IMR-90 (cell line): ENCODE measurements at regions not wholly inside any gene's neighbourhood (a gene's known extent, or its start where the extent isn't known, plus 50 kb on each side); places are given as distances from the start of the nearest gene placed in this dataset.

Experiments
- ATAC-seq: fragments of 200-7000 bp; cut with Tn5 transposase; 2 replicates; pipeline ENCODE4 v1.9.1; 2020; ENCODE audit warnings: low read depth, mild to moderate bottlenecking, moderate library complexity
- BruUV-seq: library from RNA; stranded (reverse); fragments of 400-500 nt; replicated peaks from 2 replicates; lab custom pipeline; 2021; lab: Mats Ljungman, UMichigan
- CTCF ChIA-PET: fragments of 300-600 bp; formaldehyde crosslinking; extraction: SDS; loops from one replicate; lab custom pipeline; 2021; ENCODE audit warnings: antibody characterized with exemption; lab: Yijun Ruan, JAX
- POLR2A ChIA-PET: fragments of 300-600 bp; sonication (Branson Sonifier 250); formaldehyde crosslinking; loops from one replicate; lab custom pipeline; 2022; ENCODE audit warnings: antibody characterized with exemption; ENCODE audit not compliant: unreplicated experiment; lab: Charles Lee
- DNase-seq: peaks from one replicate; pipeline ENCODE4 v3.0.0; 2013
- H2AFZ ChIP-seq: replicated peaks from 2 replicates; pipeline ENCODE3; 2013; ENCODE audit warnings: low read length, mild to moderate bottlenecking; ENCODE audit not compliant: poor library complexity
- H2AK5ac ChIP-seq: 2 replicates; pipeline ENCODE4 v1.6.1; 2013; ENCODE audit warnings: low read depth, low read length, inconsistent platforms
- H2AK9ac ChIP-seq: replicated peaks from 2 replicates; pipeline ENCODE3; 2013; ENCODE audit warnings: mild to moderate bottlenecking, low read depth, low read length, moderate library complexity; ENCODE audit not compliant: poor library complexity
- H2BK120ac ChIP-seq: 2 replicates; pipeline ENCODE4 v1.6.1; 2013; ENCODE audit warnings: low read depth, low read length, inconsistent platforms
- H2BK15ac ChIP-seq: 3 replicates; pipeline ENCODE4 v1.6.1; 2013; ENCODE audit warnings: low read depth, low read length, inconsistent platforms
- H2BK20ac ChIP-seq: 2 replicates; pipeline ENCODE4 v1.6.1; 2013; ENCODE audit warnings: low read depth, mild to moderate bottlenecking, inconsistent platforms, low read length, moderate library complexity
- H2BK5ac ChIP-seq: 2 replicates; pipeline ENCODE4 v1.6.1; 2013; ENCODE audit warnings: mild to moderate bottlenecking, low read depth, low read length, inconsistent platforms; ENCODE audit not compliant: poor library complexity, severe bottlenecking
- H3K14ac ChIP-seq: replicated peaks from 2 replicates; pipeline ENCODE4 v1.6.1; 2013; ENCODE audit warnings: low read depth, low read length, inconsistent platforms
- H3K18ac ChIP-seq: 2 replicates; pipeline ENCODE4 v1.6.1; 2013; ENCODE audit warnings: low read depth, low read length, control low read depth
- H3K23ac ChIP-seq: 2 replicates; pipeline ENCODE4 v1.6.1; 2013; ENCODE audit warnings: low read depth, low read length, inconsistent platforms
- H3K27ac ChIP-seq: 2 replicates; pipeline ENCODE4 v1.5.1; 2013; ENCODE audit warnings: mild to moderate bottlenecking, control low read depth, low read length; ENCODE audit not compliant: insufficient read depth
- H3K27me3 ChIP-seq: 2 replicates; pipeline ENCODE4 v1.6.1; 2013; ENCODE audit warnings: low read length; ENCODE audit not compliant: control insufficient read depth, insufficient read depth
- H3K36me3 ChIP-seq: 2 replicates; pipeline ENCODE4 v1.6.1; 2013; ENCODE audit warnings: low read length, mixed read lengths; ENCODE audit not compliant: control insufficient read depth, insufficient read depth
- H3K4ac ChIP-seq: 2 replicates; pipeline ENCODE4 v1.6.1; 2013; ENCODE audit warnings: low read depth, low read length, inconsistent platforms
- H3K4me1 ChIP-seq: 2 replicates; pipeline ENCODE4 v1.6.1; 2013; ENCODE audit warnings: low read length, mixed read lengths; ENCODE audit not compliant: control insufficient read depth, insufficient read depth
- H3K4me2 ChIP-seq: 2 replicates; pipeline ENCODE4 v1.6.1; 2013; ENCODE audit warnings: low read depth, mild to moderate bottlenecking, control low read depth, low read length, moderate library complexity
- H3K4me3 ChIP-seq: 2 replicates; pipeline ENCODE4 v1.5.1; 2013; ENCODE audit warnings: low read depth, mild to moderate bottlenecking, control low read depth, low read length, moderate library complexity; ENCODE audit not compliant: insufficient read depth
- H3K56ac ChIP-seq: 2 replicates; pipeline ENCODE4 v1.6.1; 2013; ENCODE audit warnings: low read length, inconsistent platforms; ENCODE audit not compliant: insufficient read depth; ENCODE audit errors: extremely low read depth
- H3K79me1 ChIP-seq, 2 experiments: 2 replicates each; pipeline ENCODE4 v1.6.1; 2013; ENCODE audit warnings: low read length in 2 of 2, inconsistent platforms in 1 of 2, low read depth in 1 of 2
- H3K9ac ChIP-seq: 2 replicates; pipeline ENCODE4 v1.6.1; 2013; ENCODE audit warnings: low read depth, low read length, control low read depth
- H3K9me1 ChIP-seq: 2 replicates; pipeline ENCODE4 v1.6.1; 2013; ENCODE audit warnings: low read length, inconsistent platforms; ENCODE audit not compliant: insufficient read depth
- H3K9me3 ChIP-seq: 2 replicates; pipeline ENCODE4 v1.6.1; 2013; ENCODE audit warnings: low read length; ENCODE audit not compliant: control insufficient read depth, insufficient read depth
- H4K20me1 ChIP-seq: 2 replicates; pipeline ENCODE4 v1.6.1; 2013; ENCODE audit warnings: low read length, inconsistent platforms; ENCODE audit not compliant: insufficient read depth
- H4K5ac ChIP-seq: 2 replicates; pipeline ENCODE4 v1.6.1; 2013; ENCODE audit warnings: mild to moderate bottlenecking, low read depth, low read length, control low read depth
- H4K8ac ChIP-seq, 2 experiments: 2 replicates each; pipeline ENCODE4 v1.6.1; 2013; ENCODE audit warnings: low read depth in 2 of 2, low read length in 2 of 2, control low read depth in 1 of 2, inconsistent platforms in 1 of 2
- H4K91ac ChIP-seq: 2 replicates; pipeline ENCODE4 v1.6.1; 2013; ENCODE audit warnings: low read depth, low read length, inconsistent platforms; ENCODE audit not compliant: insufficient read depth
- WGBS, 2 experiments: methylation state at CpG; one replicate each; pipeline versions ENCODE4 v1.1.5 to v1.1.7; 2013; ENCODE audit warnings: missing lambda C conversion rate in 2 of 2; ENCODE audit not compliant: insufficient read length in 1 of 2; ENCODE audit errors: extremely low coverage in 2 of 2; 5-methylcytosine and 5-hydroxymethylcytosine counted together
- dilution Hi-C: fragments of 300-500 bp; cut with HindIII; formaldehyde crosslinking; loops from one replicate; pipeline ENCODE4 v1.14.3; 2018; ENCODE audit warnings: low sequenced_read_pairs; ENCODE audit not compliant: unreplicated experiment
- in situ Hi-C: fragments of 300-500 bp; cut with MboI; formaldehyde crosslinking; loops from 3 replicates; pipeline ENCODE4 v1.14.3; 2019; ENCODE audit warnings: low sequenced_read_pairs, inconsistent platforms, mixed read lengths
- intact Hi-C: fragments of 100-400 bp; cut with micrococcal nuclease; formaldehyde crosslinking; loops from 2 replicates; pipeline ENCODE4 v1.10.0; 2022
- TF ChIP-seq, protein P1 (sequence below): fragments of 150-350 bp; IDR thresholded peaks from 2 replicates; pipeline ENCODE4 v1.6.1; 2016; ENCODE audit warnings: low read depth, mild to moderate bottlenecking, low read length, moderate library complexity, borderline replicate concordance

- no peak overlapping the region for H3K4ac ChIP-seq
- H2BK20ac ChIP-seq = no peak overlapping the region
- ChIA-PET CTCF (no interaction called here), POLR2A (no interaction called here)
- H2BK120ac ChIP-seq = no peak overlapping the region
- no peak overlapping the region for H2AK5ac ChIP-seq
- no peak overlapping the region for H2BK5ac ChIP-seq
- in situ Hi-C loops = no loop called here
- ATAC-seq = no peak
- no peak overlapping the region for H3K23ac ChIP-seq
- DNase-seq = no peak
- H3K27ac ChIP-seq = no peak overlapping the region
- H3K27me3 ChIP-seq = peaks cover 2% of the 10 kb centered on the region; the same call in 1 of the 2 replicates
- no peak overlapping the region for H3K9ac ChIP-seq
- H3K14ac ChIP-seq = no peak overlapping the region
- H3K36me3 ChIP-seq = no peaks in the 10 kb centered on the region
- no TSS peak for BruUV-seq
- H4K91ac ChIP-seq = no peak overlapping the region
- dilution Hi-C loops = no loop called here
- H3K56ac ChIP-seq = no peak overlapping the region
- 90% methylated on average over 2 of the region's 4 CpGs; no CpG with 5 or more reads in 1 of the 2 experiments for WGBS, 2 experiments
- H3K4me2 ChIP-seq = no peak overlapping the region
- intact Hi-C loops = no loop called here
- TF ChIP-seq, protein P1, sequence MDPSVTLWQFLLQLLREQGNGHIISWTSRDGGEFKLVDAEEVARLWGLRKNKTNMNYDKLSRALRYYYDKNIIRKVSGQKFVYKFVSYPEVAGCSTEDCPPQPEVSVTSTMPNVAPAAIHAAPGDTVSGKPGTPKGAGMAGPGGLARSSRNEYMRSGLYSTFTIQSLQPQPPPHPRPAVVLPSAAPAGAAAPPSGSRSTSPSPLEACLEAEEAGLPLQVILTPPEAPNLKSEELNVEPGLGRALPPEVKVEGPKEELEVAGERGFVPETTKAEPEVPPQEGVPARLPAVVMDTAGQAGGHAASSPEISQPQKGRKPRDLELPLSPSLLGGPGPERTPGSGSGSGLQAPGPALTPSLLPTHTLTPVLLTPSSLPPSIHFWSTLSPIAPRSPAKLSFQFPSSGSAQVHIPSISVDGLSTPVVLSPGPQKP = no peak
- no peaks in the 10 kb centered on the region for H3K9me3 ChIP-seq
- H3K18ac ChIP-seq = no peak overlapping the region
- no peaks in the 10 kb centered on the region for H3K9me1 ChIP-seq
- no peak overlapping the region for H2AFZ ChIP-seq
- H4K20me1 ChIP-seq = no peaks in the 10 kb centered on the region
- no peak overlapping the region for H4K8ac ChIP-seq
- no peaks in the 10 kb centered on the region for H3K4me1 ChIP-seq
- H2BK15ac ChIP-seq = no peak overlapping the region
- H4K5ac ChIP-seq = no peak overlapping the region
- H3K4me3 ChIP-seq = no peak overlapping the region
- no peaks in the 10 kb centered on the region for H3K79me1 ChIP-seq
- H2AK9ac ChIP-seq = no peak overlapping the region
Measured at GRCh38 chr6:6962086-6962485, 145.7 kb upstream of the RREB1 start.
